ENCODE measurements at regions not wholly inside any gene's neighbourhood (a gene's known extent, or its start where the extent isn't known, plus 50 kb on each side); places are given as distances from the start of the nearest gene placed in this dataset.

DNA sequence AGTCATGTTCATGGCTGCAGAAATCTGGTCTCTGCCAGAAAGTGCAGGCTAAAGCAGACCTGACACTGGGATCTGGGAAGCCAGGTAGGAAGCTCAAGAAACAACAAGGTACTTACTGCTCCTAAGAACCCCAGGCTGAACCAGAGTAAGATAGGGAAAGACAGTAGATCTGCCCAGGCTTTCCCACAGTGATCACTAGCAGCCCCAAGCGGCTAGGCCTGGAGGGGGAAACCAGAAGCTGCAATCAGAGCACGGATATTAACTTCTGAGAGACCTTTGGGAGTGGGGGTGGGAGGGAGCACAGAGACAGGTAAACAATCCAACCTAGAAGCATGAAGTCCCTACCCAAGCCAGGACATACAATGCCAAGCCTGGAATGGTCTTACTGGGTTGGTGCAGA, 135.2 kb upstream of the C11orf58 start:
- TF ChIP-seq, protein P1, sequence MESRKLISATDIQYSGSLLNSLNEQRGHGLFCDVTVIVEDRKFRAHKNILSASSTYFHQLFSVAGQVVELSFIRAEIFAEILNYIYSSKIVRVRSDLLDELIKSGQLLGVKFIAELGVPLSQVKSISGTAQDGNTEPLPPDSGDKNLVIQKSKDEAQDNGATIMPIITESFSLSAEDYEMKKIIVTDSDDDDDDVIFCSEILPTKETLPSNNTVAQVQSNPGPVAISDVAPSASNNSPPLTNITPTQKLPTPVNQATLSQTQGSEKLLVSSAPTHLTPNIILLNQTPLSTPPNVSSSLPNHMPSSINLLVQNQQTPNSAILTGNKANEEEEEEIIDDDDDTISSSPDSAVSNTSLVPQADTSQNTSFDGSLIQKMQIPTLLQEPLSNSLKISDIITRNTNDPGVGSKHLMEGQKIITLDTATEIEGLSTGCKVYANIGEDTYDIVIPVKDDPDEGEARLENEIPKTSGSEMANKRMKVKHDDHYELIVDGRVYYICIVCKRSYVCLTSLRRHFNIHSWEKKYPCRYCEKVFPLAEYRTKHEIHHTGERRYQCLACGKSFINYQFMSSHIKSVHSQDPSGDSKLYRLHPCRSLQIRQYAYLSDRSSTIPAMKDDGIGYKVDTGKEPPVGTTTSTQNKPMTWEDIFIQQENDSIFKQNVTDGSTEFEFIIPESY (IDR thresholded peaks at IDR 0.05): no peak
- no peak for TF ChIP-seq TAF1 (conservative IDR thresholded peaks at IDR 0.05)
- TF ChIP-seq, protein P2, sequence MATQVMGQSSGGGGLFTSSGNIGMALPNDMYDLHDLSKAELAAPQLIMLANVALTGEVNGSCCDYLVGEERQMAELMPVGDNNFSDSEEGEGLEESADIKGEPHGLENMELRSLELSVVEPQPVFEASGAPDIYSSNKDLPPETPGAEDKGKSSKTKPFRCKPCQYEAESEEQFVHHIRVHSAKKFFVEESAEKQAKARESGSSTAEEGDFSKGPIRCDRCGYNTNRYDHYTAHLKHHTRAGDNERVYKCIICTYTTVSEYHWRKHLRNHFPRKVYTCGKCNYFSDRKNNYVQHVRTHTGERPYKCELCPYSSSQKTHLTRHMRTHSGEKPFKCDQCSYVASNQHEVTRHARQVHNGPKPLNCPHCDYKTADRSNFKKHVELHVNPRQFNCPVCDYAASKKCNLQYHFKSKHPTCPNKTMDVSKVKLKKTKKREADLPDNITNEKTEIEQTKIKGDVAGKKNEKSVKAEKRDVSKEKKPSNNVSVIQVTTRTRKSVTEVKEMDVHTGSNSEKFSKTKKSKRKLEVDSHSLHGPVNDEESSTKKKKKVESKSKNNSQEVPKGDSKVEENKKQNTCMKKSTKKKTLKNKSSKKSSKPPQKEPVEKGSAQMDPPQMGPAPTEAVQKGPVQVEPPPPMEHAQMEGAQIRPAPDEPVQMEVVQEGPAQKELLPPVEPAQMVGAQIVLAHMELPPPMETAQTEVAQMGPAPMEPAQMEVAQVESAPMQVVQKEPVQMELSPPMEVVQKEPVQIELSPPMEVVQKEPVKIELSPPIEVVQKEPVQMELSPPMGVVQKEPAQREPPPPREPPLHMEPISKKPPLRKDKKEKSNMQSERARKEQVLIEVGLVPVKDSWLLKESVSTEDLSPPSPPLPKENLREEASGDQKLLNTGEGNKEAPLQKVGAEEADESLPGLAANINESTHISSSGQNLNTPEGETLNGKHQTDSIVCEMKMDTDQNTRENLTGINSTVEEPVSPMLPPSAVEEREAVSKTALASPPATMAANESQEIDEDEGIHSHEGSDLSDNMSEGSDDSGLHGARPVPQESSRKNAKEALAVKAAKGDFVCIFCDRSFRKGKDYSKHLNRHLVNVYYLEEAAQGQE (IDR thresholded peaks at IDR 0.05): no peak
- TF ChIP-seq, protein P3, sequence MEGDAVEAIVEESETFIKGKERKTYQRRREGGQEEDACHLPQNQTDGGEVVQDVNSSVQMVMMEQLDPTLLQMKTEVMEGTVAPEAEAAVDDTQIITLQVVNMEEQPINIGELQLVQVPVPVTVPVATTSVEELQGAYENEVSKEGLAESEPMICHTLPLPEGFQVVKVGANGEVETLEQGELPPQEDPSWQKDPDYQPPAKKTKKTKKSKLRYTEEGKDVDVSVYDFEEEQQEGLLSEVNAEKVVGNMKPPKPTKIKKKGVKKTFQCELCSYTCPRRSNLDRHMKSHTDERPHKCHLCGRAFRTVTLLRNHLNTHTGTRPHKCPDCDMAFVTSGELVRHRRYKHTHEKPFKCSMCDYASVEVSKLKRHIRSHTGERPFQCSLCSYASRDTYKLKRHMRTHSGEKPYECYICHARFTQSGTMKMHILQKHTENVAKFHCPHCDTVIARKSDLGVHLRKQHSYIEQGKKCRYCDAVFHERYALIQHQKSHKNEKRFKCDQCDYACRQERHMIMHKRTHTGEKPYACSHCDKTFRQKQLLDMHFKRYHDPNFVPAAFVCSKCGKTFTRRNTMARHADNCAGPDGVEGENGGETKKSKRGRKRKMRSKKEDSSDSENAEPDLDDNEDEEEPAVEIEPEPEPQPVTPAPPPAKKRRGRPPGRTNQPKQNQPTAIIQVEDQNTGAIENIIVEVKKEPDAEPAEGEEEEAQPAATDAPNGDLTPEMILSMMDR (IDR thresholded peaks at IDR 0.05; ENCODE audit: low read depth, low read length, missing input control): no peak
- TF ChIP-seq, protein P4, sequence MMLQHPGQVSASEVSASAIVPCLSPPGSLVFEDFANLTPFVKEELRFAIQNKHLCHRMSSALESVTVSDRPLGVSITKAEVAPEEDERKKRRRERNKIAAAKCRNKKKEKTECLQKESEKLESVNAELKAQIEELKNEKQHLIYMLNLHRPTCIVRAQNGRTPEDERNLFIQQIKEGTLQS (IDR thresholded peaks at IDR 0.05): no peak
- TF ChIP-seq, protein P5, sequence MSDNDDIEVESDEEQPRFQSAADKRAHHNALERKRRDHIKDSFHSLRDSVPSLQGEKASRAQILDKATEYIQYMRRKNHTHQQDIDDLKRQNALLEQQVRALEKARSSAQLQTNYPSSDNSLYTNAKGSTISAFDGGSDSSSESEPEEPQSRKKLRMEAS (IDR thresholded peaks at IDR 0.05): no peak
- TF ChIP-seq RAD21 (IDR thresholded peaks at IDR 0.05): no peak
